ENCODE measurements at regions not wholly inside any gene's neighbourhood (a gene's known extent, or its start where the extent isn't known, plus 50 kb on each side); places are given as distances from the start of the nearest gene placed in this dataset.

GRCh38 chr5:115457571-115457970 lies 87.0 kb downstream of the FEM1C start:
- Mint-ChIP-seq H3K4me1 (no peaks in the 10 kb centered on the region), H3K36me3 (ENCODE audit: low read depth) (no peaks in the 10 kb centered on the region), H3K9me3 (no peaks in the 10 kb centered on the region), H3K27me3 (peaks cover 2% of the 10 kb centered on the region), H3K4me3 (no peak overlapping the region), H3K27ac (no peak overlapping the region)
- ChIA-PET POLR2A (no interaction called here), CTCF (no interaction called here)
- DNase-seq (no peak), ATAC-seq (ENCODE audit: low read depth) (no peak)
- intact Hi-C loops (cut with micrococcal nuclease) = no loop called here
- TF ChIP-seq, protein P1, sequence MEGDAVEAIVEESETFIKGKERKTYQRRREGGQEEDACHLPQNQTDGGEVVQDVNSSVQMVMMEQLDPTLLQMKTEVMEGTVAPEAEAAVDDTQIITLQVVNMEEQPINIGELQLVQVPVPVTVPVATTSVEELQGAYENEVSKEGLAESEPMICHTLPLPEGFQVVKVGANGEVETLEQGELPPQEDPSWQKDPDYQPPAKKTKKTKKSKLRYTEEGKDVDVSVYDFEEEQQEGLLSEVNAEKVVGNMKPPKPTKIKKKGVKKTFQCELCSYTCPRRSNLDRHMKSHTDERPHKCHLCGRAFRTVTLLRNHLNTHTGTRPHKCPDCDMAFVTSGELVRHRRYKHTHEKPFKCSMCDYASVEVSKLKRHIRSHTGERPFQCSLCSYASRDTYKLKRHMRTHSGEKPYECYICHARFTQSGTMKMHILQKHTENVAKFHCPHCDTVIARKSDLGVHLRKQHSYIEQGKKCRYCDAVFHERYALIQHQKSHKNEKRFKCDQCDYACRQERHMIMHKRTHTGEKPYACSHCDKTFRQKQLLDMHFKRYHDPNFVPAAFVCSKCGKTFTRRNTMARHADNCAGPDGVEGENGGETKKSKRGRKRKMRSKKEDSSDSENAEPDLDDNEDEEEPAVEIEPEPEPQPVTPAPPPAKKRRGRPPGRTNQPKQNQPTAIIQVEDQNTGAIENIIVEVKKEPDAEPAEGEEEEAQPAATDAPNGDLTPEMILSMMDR (IDR thresholded peaks at IDR 0.05) = no peak

DNA sequence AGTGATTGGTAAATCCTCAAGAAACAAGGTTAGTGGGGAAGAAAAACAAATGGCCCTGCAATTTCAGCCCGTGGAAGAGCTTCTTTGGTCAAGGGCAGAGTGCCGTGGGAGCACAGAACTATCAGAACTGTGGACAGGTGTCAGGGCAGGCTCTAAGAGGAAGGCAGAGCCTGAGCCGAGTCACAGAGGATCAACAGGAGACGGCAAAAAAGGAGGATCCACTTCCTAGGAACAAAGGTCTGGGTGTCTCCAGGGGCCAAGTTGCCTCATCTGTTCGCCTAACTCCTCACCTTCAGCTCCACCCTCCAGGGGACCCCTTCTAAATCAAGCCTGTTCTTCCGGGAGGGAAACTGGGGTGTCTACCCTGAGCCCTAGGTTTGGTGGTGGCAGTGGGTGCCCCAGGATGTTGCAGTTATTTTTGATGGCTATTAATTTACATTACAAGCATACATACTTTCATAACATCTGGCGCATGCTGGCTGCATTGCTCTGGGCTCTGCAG lies 88.0 kb downstream of the FEM1C start:
- no peaks in the 10 kb centered on the region for H3K4me1 Mint-ChIP-seq
- H3K4me3 Mint-ChIP-seq = no peak overlapping the region
- POLR2A ChIA-PET = no interaction called here
- H3K27ac Mint-ChIP-seq = no peak overlapping the region
- no peaks in the 10 kb centered on the region for H3K36me3 Mint-ChIP-seq (ENCODE audit: low read depth)
- TF ChIP-seq, protein P1 (IDR thresholded peaks at IDR 0.05) = no peak
- peaks cover 2% of the 10 kb centered on the region for H3K27me3 Mint-ChIP-seq
- H3K9me3 Mint-ChIP-seq = no peaks in the 10 kb centered on the region
- intact Hi-C loops (cut with micrococcal nuclease) = no loop called here
- ATAC-seq (ENCODE audit: low read depth) (no peak), DNase-seq (no peak)
- CTCF ChIA-PET = no interaction called here

GRCh38 chr5:115456056-115456455 lies 88.5 kb downstream of the FEM1C start:
- no peak overlapping the region for H3K27ac Mint-ChIP-seq
- TF ChIP-seq, protein P1 (IDR thresholded peaks at IDR 0.05) = no peak
- intact Hi-C loops (cut with micrococcal nuclease) = no loop called here
- H3K36me3 Mint-ChIP-seq (ENCODE audit: low read depth) = no peaks in the 10 kb centered on the region
- CTCF ChIA-PET = no interaction called here
- peaks cover 2% of the 10 kb centered on the region for H3K27me3 Mint-ChIP-seq
- no peak for DNase-seq
- POLR2A ChIA-PET = no interaction called here
- H3K4me1 Mint-ChIP-seq = peaks cover 1% of the 10 kb centered on the region
- no peak overlapping the region for H3K4me3 Mint-ChIP-seq
- no peaks in the 10 kb centered on the region for H3K9me3 Mint-ChIP-seq
- ATAC-seq (ENCODE audit: low read depth) = no peak

DNA sequence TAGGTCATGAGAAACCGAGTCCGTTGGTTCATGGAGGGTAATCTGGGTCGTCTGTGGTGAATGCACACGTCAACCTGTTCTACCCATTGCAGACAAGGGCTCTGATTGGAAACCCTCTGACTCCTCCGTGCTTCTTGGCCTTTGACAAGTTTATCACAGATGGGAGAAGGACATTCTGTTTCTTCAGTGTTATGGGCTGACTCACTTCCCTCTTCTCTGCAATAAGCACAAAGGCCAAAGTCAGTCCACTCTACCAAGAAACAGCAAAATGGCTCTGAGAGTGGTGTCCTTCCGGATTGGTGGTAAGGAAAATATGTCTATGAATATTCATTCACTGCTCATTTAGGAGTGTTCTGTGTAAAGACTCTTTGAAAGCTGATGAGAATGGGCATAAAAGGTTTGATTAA lies 89.3 kb downstream of the FEM1C start:
- intact Hi-C loops (cut with micrococcal nuclease) = no loop called here
- no peaks in the 10 kb centered on the region for H3K9me3 Mint-ChIP-seq
- H3K4me3 Mint-ChIP-seq = no peak overlapping the region
- peaks cover 7% of the 10 kb centered on the region for H3K4me1 Mint-ChIP-seq
- H3K36me3 Mint-ChIP-seq (ENCODE audit: low read depth) = no peaks in the 10 kb centered on the region
- no peak for DNase-seq
- peaks cover 2% of the 10 kb centered on the region for H3K27me3 Mint-ChIP-seq
- TF ChIP-seq, protein P1 (IDR thresholded peaks at IDR 0.05) = no peak
- ChIA-PET CTCF (no interaction called here), POLR2A (no interaction called here)
- no peak overlapping the region for H3K27ac Mint-ChIP-seq
- ATAC-seq (ENCODE audit: low read depth) = no peak

DNA sequence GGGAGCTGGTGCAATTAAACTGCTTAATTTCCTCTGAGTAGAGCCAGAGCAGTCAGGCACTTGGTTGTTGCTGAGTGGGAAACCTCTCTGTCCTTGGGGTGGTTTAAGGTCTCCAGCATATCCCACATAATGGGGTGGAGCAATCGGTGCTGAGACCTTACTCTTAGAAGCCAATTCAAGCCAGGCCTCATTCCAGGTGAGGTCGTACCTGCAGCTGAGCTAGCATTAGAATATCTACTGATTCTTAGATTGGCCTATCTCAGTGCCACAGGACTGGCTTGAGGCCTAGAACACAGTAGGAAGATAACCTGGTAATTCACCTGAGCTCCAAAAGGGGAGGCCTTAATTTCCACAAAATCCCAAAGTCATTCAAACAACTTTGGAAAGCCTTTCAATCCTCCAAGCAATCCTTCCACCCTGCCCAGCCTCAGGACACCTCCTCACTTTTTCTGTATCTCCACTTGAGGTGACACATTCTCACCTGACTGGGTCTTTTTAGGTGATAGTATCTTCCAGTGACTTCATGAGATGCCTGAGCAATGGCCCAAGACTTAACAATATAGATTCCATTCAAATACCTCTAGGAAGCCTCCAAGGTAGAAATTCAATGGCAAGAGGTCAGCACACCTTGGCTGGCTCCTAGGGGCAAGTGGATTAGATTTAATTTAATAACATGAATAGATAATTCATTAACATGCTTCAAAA lies 91.0 kb downstream of the FEM1C start:
- H3K27me3 Mint-ChIP-seq = peaks cover 2% of the 10 kb centered on the region
- no peak for DNase-seq
- TF ChIP-seq, protein P1 (IDR thresholded peaks at IDR 0.05) = no peak
- CTCF ChIA-PET = no interaction called here
- intact Hi-C loops (cut with micrococcal nuclease) = no loop called here
- H3K27ac Mint-ChIP-seq = no peak overlapping the region
- POLR2A ChIA-PET = no interaction called here
- ATAC-seq (ENCODE audit: low read depth) = no peak
- peaks cover 15% of the 10 kb centered on the region for H3K4me1 Mint-ChIP-seq
- no peaks in the 10 kb centered on the region for H3K36me3 Mint-ChIP-seq (ENCODE audit: low read depth)
- no peaks in the 10 kb centered on the region for H3K9me3 Mint-ChIP-seq
- no peak overlapping the region for H3K4me3 Mint-ChIP-seq

Data from activated B cell treated with CpG ODN at 0.5 μM for 24 hours (primary cell).